GM08714 (cell line): ENCODE measurements at regions not wholly inside any gene's neighbourhood (a gene's known extent, or its start where the extent isn't known, plus 50 kb on each side); places are given as distances from the start of the nearest gene placed in this dataset.

ENCODE experiments used
- H3K4me3 ChIP-seq: fragments of 200-500 bp; sonication (Bioruptor generic); 2 replicates; pipeline ENCODE4 v1.5.1; 2014; ENCODE audit warnings: mild to moderate bottlenecking, low read length, inconsistent platforms
- ZNF274 ChIP-seq: IDR thresholded peaks from 2 replicates; pipeline ENCODE4 v1.6.1; 2012; ENCODE audit warnings: mild to moderate bottlenecking, low read depth, low read length

GRCh38 chr12:127052511-127053232, 1214.3 kb upstream of the TMEM132C start:
- no peak for TF ChIP-seq ZNF274

GRCh38 chr12:127054531-127054930, 1212.4 kb upstream of the TMEM132C start:
- TF ChIP-seq ZNF274, result no peak
- H3K4me3 ChIP-seq, result no peak overlapping the region

More at GRCh38 chr12:127052511-127053232, 1214.3 kb upstream of the TMEM132C start:
- no peak overlapping the region for H3K4me3 ChIP-seq

- no peak overlapping the region for H3K4me3 ChIP-seq
- TF ChIP-seq ZNF274, result no peak
Measured at GRCh38 chr12:127060310-127060847, 1206.6 kb upstream of the TMEM132C start.

GRCh38 chr12:127060933-127061332, 1206.0 kb upstream of the TMEM132C start:
- no peak for TF ChIP-seq ZNF274
- no peak overlapping the region for H3K4me3 ChIP-seq

GRCh38 chr12:127063339-127064072, 1203.5 kb upstream of the TMEM132C start:
- no peak for TF ChIP-seq ZNF274

GRCh38 chr12:127064207-127064606, 1202.8 kb upstream of the TMEM132C start:
- no peak for TF ChIP-seq ZNF274

More at GRCh38 chr12:127063339-127064072, 1203.5 kb upstream of the TMEM132C start:
- H3K4me3 ChIP-seq, result no peak overlapping the region

GRCh38 chr12:127065595-127065994, 1201.4 kb upstream of the TMEM132C start:
- TF ChIP-seq ZNF274, result no peak
- no peak overlapping the region for H3K4me3 ChIP-seq

More at GRCh38 chr12:127064207-127064606, 1202.8 kb upstream of the TMEM132C start:
- H3K4me3 ChIP-seq, result no peak overlapping the region

GRCh38 chr12:127070515-127071157, 1196.3 kb upstream of the TMEM132C start:
- TF ChIP-seq ZNF274, result no peak
- H3K4me3 ChIP-seq, result no peak overlapping the region

GRCh38 chr12:127074161-127074560, 1192.8 kb upstream of the TMEM132C start:
- no peak overlapping the region for H3K4me3 ChIP-seq
- no peak for TF ChIP-seq ZNF274

- TF ChIP-seq ZNF274, result no peak
- no peak overlapping the region for H3K4me3 ChIP-seq
Measured at GRCh38 chr12:127075981-127076380, 1191.0 kb upstream of the TMEM132C start.

GRCh38 chr12:127077262-127078045, 1189.5 kb upstream of the TMEM132C start:
- TF ChIP-seq ZNF274, result no peak
- H3K4me3 ChIP-seq, result no peak overlapping the region

- TF ChIP-seq ZNF274, result no peak
Measured at GRCh38 chr12:127078577-127079350, 1188.2 kb upstream of the TMEM132C start.

GRCh38 chr12:127079636-127080035, 1187.3 kb upstream of the TMEM132C start:
- H3K4me3 ChIP-seq, result no peak overlapping the region
- TF ChIP-seq ZNF274, result no peak

More at GRCh38 chr12:127078577-127079350, 1188.2 kb upstream of the TMEM132C start:
- H3K4me3 ChIP-seq, result no peak overlapping the region

- H3K4me3 ChIP-seq, result no peak overlapping the region
- TF ChIP-seq ZNF274, result no peak
Measured at GRCh38 chr12:127081058-127081457, 1185.9 kb upstream of the TMEM132C start.
